Esophagus muscularis mucosa (tissue), 4 donors: ENCODE measurements at regions not wholly inside any gene's neighbourhood (a gene's known extent, or its start where the extent isn't known, plus 50 kb on each side); places are given as distances from the start of the nearest gene placed in this dataset.

Experiments used
- DNase-seq: peaks from one replicate; pipeline ENCODE4 v3.0.0-alpha.2; 2017; ENCODE audit errors: extremely low spot score
- H3K27ac ChIP-seq, 4 donors: fragments of 200-600 bp; sonication (generic); replicated peaks in 1 of 4; 1 replicate in 3 of 4; 2 replicates in 1 of 4; pipeline ENCODE4 v1.5.1; 2016 to 2019; ENCODE audit warnings: mild to moderate bottlenecking in 1 of 4
- H3K27me3 ChIP-seq, 4 donors: fragments of 200-600 bp; sonication (generic); one replicate each; pipeline versions ENCODE4 v1.5.1 to v1.6.0; 2016 to 2019
- H3K36me3 ChIP-seq, 4 donors: fragments of 200-600 bp; sonication (generic); one replicate each; pipeline ENCODE4 v1.5.1; 2016 to 2019
- H3K4me1 ChIP-seq, 4 donors: fragments of 200-600 bp; sonication (generic); one replicate each; pipeline ENCODE4 v1.5.1; 2016 to 2019
- H3K4me3 ChIP-seq, 4 donors: fragments of 200-600 bp; sonication (generic); 1 replicate in 2 of 4; 2 replicates in 2 of 4; pipeline ENCODE4 v1.5.1; 2016 to 2019; ENCODE audit warnings: mild to moderate bottlenecking in 4 of 4, moderate library complexity in 1 of 4
- H3K9me3 ChIP-seq, 4 donors: fragments of 200-600 bp; sonication (generic); 1 replicate in 3 of 4; 2 replicates in 1 of 4; pipeline ENCODE4 v1.5.1; 2016 to 2019
- CTCF ChIP-seq, 3 experiments: fragments of 200-600 bp in 2 of 3; fragments of 450-650 bp in 1 of 3; sonication (generic) in 2 of 3; IDR thresholded peaks; one replicate each; pipeline ENCODE4 v1.5.1; 2017 to 2019; ENCODE audit warnings: antibody characterized with exemption in 3 of 3, mild to moderate bottlenecking in 2 of 3, moderate library complexity in 1 of 3
- EP300 ChIP-seq: sonication (generic); formaldehyde crosslinking; IDR thresholded peaks from one replicate; pipeline ENCODE4 v1.6.1; 2017; ENCODE audit warnings: antibody characterized with exemption
- POLR2A ChIP-seq: fragments of 450-650 bp; IDR thresholded peaks from one replicate; pipeline ENCODE4 v1.6.1; 2017; ENCODE audit warnings: antibody characterized with exemption, moderate library complexity, mild to moderate bottlenecking, low read depth
- POLR2AphosphoS5 ChIP-seq, 2 donors: sonication (generic); formaldehyde crosslinking; IDR thresholded peaks; one replicate each; pipeline ENCODE4 v1.6.1; 2017; ENCODE audit warnings: antibody characterized with exemption in 2 of 2
- WGBS: methylation state at CpG from one replicate; pipeline ENCODE4 v1.1.5; 2018; 5-methylcytosine and 5-hydroxymethylcytosine counted together
- intact Hi-C: fragments of 100-400 bp; cut with DNase I; formaldehyde crosslinking; loops from one replicate; pipeline ENCODE4 v1.15.1; 2023

GRCh38 chr6:84498905-84499304 lies 265.5 kb downstream of the TBX18 start:
- Histone ChIP-seq H3K4me3 (no peak overlapping the region), H3K36me3 (no peaks in the 10 kb centered on the region), H3K4me1 (no peaks in the 10 kb centered on the region), H3K27ac (no peak overlapping the region), H3K9me3 (no peaks in the 10 kb centered on the region), H3K27me3 (no peaks in the 10 kb centered on the region)
- no peak for DNase-seq
- intact Hi-C loops: no loop called here
- WGBS: 48% methylated on average over 2 of the region's 2 CpGs
- no peak for TF ChIP-seq POLR2AphosphoS5 (IDR thresholded peaks at IDR 0.05)
- no peak for TF ChIP-seq POLR2A
- no peak for TF ChIP-seq EP300
- TF ChIP-seq CTCF (IDR thresholded peaks at IDR 0.05): no peak

GRCh38 chr6:84492241-84493165 lies 265.1 kb upstream of the CEP162 start:
- H3K4me1 ChIP-seq: no peaks in the 10 kb centered on the region
- TF ChIP-seq CTCF (IDR thresholded peaks at IDR 0.05) (no peak), POLR2A (no peak), EP300 (no peak), POLR2AphosphoS5 (IDR thresholded peaks at IDR 0.05) (no peak)
- WGBS: 64% methylated on average over 13 of the region's 13 CpGs
- intact Hi-C loops: no loop called here
- no peak overlapping the region for H3K27ac ChIP-seq
- H3K27me3 ChIP-seq: no peaks in the 10 kb centered on the region
- no peaks in the 10 kb centered on the region for H3K9me3 ChIP-seq
- no peaks in the 10 kb centered on the region for H3K36me3 ChIP-seq
- H3K4me3 ChIP-seq: no peak overlapping the region
- DNase-seq: no peak

GRCh38 chr6:84489598-84489997 lies 262.2 kb upstream of the CEP162 start:
- TF ChIP-seq POLR2AphosphoS5 (IDR thresholded peaks at IDR 0.05): no peak
- TF ChIP-seq POLR2A: no peak
- TF ChIP-seq CTCF (IDR thresholded peaks at IDR 0.05): no peak
- no peak for TF ChIP-seq EP300
- H3K4me1 ChIP-seq: no peaks in the 10 kb centered on the region
- no peaks in the 10 kb centered on the region for H3K27me3 ChIP-seq
- no peak overlapping the region for H3K27ac ChIP-seq
- no peaks in the 10 kb centered on the region for H3K36me3 ChIP-seq
- DNase-seq: no peak
- WGBS: 75% methylated on average over 1 of the region's 1 CpG
- intact Hi-C loops: no loop called here
- no peaks in the 10 kb centered on the region for H3K9me3 ChIP-seq
- no peak overlapping the region for H3K4me3 ChIP-seq

- DNase-seq: no peak
- no peaks in the 10 kb centered on the region for H3K27me3 ChIP-seq
- H3K4me3 ChIP-seq: no peak overlapping the region
- H3K36me3 ChIP-seq: no peaks in the 10 kb centered on the region
- no peak overlapping the region for H3K27ac ChIP-seq
- H3K9me3 ChIP-seq: no peaks in the 10 kb centered on the region
- intact Hi-C loops: no loop called here
- no peak for TF ChIP-seq POLR2AphosphoS5 (IDR thresholded peaks at IDR 0.05)
- TF ChIP-seq EP300: no peak
- no peak for TF ChIP-seq CTCF (IDR thresholded peaks at IDR 0.05)
- TF ChIP-seq POLR2A: no peak
- H3K4me1 ChIP-seq: no peaks in the 10 kb centered on the region
These were observed 259.1 kb upstream of the CEP162 start for GRCh38 chr6:84486526-84486925.
